IMR-90 (cell line): ENCODE measurements at regions not wholly inside any gene's neighbourhood (a gene's known extent, or its start where the extent isn't known, plus 50 kb on each side); places are given as distances from the start of the nearest gene placed in this dataset.

Experiments used
- CTCF ChIP-seq: conservative IDR thresholded peaks from 2 replicates; pipeline ENCODE4 v1.5.1; 2012; ENCODE audit warnings: mild to moderate bottlenecking, low read depth, low read length, improper control_type of control experiment
- MAZ ChIP-seq: IDR thresholded peaks from 2 replicates; pipeline ENCODE4 v1.6.1; 2012; ENCODE audit warnings: low read depth, mild to moderate bottlenecking, low read length, improper control_type of control experiment, moderate library complexity, borderline replicate concordance
- POLR2A ChIP-seq: IDR thresholded peaks from 2 replicates; pipeline ENCODE4 v1.6.1; 2012; ENCODE audit warnings: mild to moderate bottlenecking, low read depth, low read length
- RCOR1 ChIP-seq: IDR thresholded peaks from 2 replicates; pipeline ENCODE4 v1.6.1; 2012; ENCODE audit warnings: mild to moderate bottlenecking, low read length, improper control_type of control experiment; ENCODE audit not compliant: insufficient replicate concordance

GRCh38 chr1:182283746-182284544 is 107.6 kb downstream of the GLUL start:
- TF ChIP-seq CTCF (no peak), POLR2A (no peak), MAZ (no peak), RCOR1 (no peak)
